GM21367 (cell line): ENCODE measurements at regions not wholly inside any gene's neighbourhood (a gene's known extent, or its start where the extent isn't known, plus 50 kb on each side); places are given as distances from the start of the nearest gene placed in this dataset.

Source experiments
- ATAC-seq: cut with Tn5 transposase; IDR thresholded peaks from one replicate; pipeline ENCODE4 v1.9.1; 2021; ENCODE audit not compliant: unreplicated experiment

DNA sequence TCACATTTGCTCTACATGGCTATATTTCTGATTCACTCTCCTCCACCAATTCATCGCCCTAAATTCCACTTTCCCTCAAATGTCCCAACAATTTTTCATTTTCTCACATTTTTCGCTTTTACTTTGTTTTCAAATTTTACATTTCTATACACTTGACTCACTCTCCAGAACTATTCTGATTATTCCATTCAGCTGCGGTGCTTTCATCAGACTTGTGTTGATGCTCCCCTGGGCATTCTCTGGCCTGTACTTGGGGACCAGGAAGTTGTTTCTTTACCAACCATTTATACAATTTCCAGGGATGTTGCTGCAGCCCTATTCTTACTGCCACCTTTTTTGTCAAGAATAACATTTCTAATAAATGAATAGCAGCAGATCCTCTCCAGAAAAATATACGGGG is 444.8 kb downstream of the MAFB start:
- ATAC-seq: no peak

DNA sequence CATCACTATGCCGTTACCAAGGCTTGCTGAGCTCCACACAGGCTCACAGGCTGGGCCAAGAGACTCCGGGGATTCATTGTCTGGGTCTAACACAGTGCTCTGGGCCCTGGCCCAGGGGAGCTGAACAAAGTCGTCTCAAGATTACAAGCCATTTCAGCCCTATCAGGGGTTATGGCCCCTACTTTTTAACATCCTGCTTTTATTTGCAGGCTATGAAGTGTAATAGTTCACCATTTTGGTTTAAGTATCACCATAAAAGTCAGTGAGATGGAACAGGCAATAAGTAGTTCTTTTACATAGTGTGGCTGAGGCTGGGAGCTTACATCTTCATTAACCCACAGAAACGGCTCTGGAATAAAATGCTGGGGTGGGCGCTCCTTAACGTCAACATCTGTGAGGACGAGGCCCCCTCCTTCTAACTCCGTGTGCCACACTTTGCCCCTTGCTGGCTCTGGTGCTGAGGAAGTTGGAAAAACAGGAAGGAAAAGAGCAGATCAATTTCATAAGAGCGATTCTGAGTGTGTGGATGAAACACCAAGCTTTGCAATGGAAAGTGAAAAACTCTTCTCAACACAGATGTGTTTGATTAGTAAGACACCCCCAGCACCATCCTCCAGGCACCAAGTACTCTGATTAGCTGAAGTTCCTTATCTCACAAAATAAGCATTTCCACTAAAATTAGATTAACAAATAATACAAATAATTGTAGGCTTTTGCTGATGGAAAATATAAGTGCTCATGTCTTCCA is 447.3 kb downstream of the MAFB start:
- ATAC-seq: no peak

DNA sequence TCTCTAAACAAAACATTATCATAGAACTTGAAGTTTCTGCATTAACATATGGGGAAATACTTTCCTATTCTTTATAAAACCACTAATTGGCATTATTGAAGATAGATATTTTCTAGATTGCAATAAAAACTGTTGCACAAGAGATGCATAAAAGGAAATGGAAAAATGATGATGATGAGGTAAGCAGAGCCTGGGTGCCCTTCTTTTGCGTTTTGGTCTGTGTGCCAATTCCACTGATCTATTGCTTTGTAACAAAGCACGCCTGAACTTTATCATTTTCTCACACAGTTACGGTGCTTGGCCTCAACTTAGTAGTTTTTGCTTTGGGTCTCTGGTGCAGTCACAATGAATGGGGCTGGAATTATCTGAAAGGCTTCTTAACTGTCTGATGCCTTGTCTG is 450.5 kb downstream of the MAFB start:
- ATAC-seq: no peak

DNA sequence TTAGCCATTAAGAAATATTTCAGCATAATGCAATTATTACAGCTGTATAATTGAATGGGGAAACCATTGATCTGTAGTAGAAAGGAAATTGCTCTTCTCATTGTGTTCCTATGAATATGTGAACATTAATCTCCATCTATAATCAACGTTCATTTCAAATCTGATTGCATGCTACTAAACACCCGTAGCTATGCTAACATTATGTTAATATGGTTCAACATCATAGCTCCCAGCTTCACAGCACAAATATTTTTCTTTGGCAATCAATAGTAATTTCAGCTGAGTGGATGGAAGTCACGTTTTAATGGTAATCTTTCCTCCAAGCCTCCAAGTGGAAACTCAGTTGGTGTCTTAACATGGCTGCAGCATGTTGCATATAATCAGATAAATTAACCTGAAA is 454.4 kb downstream of the MAFB start:
- ATAC-seq: no peak

DNA sequence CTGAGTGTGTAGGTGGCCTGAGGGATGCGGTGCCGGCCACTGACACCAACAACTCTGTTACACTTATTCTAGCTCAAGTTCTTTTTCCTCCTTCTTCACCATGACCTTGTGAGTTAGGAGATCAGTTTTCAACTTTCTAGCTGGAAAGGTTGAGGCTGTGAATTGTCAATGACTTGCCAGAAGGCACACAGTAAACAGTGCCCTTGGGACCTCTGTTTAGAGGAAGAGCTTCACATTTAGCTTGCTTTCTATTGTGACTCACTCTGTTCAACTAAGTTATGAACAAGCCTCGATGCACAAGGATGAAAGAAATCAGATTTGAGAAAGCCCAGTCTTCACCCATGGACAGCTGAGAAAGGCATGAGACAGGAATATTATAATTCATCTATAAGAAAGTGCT is 455.6 kb downstream of the MAFB start:
- ATAC-seq: no peak

DNA sequence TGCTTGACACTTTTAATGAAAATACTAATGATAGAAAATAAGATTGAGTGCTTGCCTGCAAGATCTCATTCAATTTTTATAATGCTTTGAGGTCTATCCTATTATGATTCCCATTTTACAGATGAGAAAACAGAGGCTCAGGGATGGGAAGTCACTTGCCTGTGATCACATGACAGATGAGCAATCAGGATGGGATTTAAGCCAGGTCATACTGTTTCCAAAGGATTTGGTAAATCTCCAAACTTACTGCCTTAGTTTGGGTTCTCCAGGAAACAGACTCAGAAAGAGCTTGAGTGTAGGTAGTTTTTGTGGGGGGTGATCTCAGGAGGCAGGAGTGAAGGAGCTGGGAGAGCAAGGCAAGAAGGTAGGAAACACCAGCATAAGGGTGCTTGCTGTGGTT is 456.3 kb downstream of the MAFB start:
- no peak for ATAC-seq

DNA sequence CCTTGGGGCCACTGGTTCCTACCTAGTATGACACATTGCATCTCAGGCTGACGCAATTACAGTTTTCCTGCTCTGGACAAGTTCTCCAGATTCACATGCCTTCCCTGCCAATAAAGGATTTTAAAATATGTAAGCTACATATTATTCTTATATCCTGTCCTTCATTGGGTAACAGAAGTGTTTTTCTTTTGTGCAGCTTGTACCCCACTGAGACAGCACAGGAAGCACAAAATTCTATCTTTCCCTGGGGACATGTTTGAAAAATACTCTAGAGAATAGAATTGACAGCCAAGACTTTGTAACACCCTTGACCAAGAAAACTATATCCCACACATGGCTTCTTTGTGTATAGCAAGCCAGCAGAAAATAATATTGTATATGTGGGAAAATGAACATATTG is 456.8 kb downstream of the MAFB start:
- ATAC-seq: no peak

DNA sequence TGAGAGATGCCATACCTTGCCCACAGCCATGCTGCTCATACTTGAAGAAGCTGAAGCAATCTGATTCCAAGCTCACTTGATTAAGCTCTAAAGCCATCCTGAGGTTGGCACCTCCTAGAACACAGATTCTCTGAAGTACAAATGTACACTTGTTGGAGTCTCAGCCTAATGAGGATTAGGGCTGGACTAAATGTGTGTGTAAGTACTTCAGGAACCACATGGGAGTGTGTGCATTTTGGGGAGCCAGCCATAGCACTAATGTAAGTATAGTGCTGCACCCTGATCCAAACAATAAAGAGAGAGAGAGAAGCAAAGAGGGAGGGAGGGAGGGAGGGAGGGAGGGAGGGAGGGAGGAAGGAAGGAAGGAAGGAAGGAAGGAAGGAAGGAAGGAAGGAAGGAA is 458.6 kb downstream of the MAFB start:
- ATAC-seq: no peak

DNA sequence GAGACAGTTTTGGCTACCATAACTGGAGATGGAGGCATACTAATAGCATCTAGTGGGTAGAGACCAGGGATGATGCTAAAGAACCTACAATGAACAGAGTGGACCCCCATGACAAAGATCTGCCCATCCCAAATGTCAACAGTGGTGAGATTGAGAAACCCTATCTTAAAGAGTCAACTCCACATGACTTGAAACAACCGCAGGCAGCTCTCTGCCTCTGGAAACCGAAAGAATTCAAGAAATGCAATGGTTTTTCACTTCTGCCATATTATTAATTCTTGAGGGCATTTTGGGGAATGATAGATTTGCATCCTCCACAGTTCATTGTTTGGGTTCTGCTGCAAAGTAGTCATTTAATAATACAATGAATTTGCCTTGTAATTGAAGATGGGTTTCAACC is 463.4 kb downstream of the MAFB start:
- ATAC-seq: no peak

DNA sequence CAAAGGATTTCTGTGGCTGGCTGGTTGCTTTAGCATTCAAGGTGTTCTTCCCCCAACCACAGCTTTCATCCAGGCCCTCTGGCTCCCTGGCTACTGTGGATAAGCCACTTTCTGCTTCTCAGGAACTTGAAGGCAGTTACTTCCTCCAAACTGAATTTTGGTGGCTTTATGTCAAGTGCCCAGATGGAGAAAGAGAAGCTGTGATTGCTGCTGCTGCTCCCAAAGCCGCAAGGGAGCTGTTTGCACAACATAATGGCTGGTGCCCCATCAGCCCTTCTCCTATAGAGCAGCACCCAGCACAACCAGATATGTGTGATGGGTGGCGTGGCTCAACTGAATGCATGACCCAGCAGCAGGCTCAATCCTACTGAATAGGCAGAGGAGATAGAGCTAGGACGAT is 465.2 kb downstream of the MAFB start:
- no peak for ATAC-seq

DNA sequence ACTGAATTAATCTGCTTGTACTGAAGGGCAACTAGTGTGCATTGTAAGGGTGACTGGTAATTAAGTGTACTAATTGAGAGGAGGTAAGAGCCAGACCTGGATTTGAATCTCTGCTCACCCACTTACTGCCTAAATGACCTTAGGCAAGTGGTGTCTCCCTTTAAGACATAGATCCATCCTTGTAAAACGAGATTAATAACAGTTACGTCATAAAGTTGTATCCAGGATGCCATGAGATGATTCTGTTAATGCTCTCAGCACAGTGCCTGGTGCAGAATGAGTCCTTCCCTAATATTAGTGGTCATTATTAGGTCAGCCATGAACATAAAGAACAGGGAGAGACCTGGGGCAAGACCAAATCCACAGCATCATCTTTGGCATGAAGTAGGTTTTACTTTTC is 470.1 kb downstream of the MAFB start:
- no peak for ATAC-seq

DNA sequence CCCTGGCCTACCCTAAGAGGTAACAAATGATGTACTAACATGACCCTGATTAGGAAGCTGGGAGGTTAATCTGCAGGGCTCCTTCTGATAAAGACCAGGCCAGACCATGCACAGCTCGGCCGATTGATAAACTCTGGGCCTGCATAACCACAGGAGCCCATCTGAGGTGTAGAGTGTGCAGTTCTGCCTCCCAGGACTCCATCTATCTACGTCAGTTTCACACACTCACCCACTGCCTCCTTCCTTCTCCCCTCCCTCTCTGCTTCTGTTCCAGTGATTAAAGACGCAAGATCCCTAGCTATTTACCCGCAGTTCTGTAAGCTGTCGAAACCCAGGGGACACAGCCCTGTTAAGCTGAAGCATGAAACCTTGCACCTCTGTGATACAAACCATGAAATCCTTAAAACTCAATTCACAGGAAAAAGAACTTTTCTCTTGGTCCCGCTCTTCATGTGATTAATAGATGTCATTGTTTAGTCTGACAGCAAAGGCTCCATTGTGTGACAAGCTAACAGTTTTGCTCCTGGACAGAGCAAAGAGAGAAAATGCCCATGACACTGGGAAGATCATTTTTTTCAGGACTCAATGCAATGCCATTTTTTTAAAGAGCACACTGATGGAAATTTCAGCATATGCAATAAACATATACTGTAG is 470.6 kb downstream of the MAFB start:
- ATAC-seq: no peak

DNA sequence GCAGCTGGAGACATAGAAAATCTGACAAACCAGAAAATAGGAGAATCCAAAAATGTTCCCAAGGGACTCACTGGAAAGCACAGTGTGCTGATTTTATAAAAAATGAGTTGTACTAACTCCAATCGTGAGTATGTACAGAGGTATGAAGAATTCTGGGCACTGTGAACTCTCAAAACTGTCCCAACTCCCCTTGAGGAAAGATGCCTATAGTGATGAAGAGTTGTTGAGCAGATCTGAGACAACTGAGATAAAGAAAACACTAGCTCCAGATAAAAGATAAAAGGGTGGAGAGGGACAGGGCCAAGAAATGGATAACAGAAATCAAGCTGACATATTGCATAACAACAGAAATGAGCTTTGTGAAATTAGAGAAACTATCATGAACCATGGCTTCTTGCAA is 481.4 kb downstream of the MAFB start:
- ATAC-seq: no peak

DNA sequence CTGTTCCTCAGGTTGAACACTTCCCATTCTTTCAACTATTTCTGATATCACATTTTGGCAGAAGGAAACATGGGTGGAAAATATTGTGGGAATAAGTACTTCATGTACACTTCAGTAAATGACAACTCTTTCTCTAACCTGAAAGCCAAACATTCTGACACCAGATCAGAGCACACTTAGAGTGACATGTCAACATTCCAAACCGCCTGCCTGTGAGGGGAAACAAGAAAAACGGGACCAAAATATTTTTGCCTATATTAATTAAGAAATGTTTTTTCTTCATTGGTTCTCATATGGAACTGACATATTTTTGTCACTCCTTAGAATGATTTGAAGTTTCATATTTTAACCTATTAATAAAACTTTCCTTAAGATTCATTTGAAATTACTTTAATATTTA is 483.1 kb downstream of the MAFB start:
- ATAC-seq: no peak

DNA sequence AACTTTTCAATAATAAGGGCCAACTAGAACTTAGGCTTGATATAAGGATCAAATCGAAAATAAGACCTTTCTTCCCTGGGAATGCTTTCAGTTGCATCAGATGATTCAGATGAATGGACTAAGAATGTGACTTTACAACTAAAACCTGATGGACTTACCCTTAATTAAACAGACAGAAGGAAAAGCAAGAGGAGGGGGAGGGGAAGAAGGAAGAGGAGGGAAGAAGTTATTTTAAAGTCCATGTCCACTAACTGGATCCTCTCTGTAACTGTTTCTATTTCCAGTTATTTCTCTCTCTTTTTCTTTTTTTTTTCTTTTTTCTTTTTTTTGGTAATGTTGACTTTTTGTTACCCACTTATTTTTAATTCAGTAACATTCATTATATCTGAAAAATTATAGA is 486.0 kb downstream of the MAFB start:
- ATAC-seq: no peak

DNA sequence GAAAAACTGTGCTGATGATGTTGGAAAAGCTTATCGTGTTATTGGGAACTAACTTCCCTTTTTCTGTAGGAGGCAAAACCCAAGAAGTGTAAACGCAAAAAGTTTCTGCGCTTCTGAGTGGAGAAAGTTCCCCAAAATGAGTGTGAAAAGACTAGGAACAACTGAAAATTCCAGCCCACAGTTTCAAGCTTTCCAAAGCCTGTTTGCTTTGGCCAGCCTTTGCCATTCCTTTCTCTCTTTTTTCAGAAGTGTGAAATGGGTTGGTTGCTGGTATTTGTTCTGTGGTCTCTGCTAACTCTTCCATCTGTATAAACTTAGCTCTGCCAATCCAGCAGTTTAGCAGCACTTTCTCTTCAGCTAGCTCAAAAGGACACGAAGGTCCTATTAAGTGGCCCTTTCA is 491.3 kb downstream of the MAFB start:
- ATAC-seq: no peak

DNA sequence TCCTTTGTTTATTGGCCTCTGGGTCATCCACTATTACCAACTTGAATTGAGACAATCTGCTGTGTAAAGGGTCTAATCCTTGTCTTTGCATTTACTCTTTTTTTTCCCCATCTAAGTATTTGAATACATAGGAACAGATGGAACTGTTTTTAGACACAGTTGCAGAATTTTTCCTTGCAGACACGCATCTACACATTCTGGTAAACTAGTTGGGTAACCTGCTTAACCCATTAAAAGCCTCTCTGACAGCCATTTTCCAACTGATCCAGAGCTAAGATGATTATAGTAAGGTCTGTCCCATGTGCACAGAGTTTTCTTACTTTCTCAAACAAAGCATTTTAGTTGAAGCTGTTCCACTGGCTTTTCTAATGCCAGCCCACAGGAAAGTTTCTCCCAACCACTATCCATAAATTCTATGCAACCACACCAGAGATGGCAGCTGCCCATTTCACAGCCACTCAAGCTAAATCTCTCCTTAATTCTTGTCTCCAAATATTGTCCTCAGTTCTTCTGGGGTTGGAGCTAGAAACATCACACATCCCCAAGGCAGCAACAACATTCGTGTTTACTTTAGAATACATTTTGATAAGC is 492.1 kb downstream of the MAFB start:
- ATAC-seq: no peak

DNA sequence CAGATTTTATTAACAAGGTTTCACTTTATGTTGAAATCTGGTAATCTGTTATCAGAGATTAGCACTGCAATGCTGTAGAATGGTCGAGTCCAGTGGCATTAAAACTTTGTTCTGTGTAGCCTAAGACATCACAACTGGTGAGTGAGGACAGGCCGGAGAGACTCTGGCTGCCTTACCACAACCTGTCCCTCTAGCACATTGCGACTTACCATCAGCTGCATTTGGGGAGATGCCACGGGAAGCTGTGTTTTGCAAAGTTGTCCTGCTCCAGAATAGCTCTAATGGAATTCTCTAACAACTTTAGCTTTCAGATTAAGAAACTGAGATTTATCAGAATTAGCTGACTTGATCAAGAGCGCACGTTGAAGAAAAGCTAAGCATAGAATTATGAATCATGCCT is 493.3 kb downstream of the MAFB start:
- ATAC-seq: no peak

DNA sequence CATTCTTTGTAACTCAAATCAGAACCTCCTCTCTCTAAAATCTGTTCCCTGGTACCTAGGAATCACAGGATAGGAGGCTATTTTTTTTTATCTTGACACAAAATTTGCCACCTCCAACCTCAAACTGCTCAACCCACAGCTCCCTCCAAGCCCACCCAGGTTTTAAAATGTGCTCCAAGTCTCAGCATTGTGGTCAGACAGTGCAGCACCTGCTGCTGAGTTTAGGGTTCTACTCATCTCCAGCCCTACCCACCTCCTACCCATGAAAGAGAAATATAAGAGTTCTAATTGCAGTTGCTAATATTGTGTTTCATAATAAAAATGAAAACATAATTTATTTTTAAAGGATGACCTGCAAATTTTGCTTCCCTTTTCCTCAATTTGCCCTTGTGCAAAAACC is 496.5 kb downstream of the MAFB start:
- no peak for ATAC-seq

DNA sequence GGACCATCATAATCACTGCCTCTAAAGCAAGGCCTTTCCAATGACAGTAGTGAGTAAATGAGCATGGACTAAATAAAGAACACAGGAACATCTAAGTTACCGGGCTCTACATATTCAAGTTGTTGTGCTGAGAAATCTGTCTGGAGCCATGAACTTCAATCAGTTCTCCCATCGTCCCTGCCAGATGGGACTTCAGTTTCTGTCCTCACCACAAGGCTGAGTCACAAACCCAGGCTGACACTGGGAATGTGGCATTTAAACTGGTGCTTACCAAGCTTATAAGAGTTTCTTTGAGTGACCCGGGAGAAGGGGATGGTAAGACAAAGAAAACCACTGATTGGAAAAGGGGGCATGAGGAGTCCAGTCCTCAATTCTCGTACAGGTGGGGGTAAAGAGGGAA is 497.0 kb downstream of the MAFB start:
- ATAC-seq: no peak

DNA sequence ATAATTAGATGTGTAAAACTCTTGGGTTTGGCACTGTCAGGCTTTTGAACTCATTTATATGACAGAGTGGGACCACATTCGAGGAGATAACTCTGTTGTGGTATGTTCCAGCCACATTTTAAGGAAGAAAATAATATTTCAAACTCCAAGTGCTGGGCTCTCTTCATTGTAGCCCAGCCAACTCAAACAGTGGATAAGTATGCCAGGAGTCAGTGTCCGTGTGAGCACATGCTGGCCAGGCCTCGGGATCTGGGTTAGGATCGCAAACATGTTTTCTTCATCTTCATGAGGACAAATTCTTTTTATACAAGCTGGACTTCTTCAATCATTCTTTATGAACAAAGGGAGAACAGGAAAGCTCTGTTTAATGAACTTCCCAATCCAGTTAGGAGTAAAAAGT is 497.5 kb downstream of the MAFB start:
- no peak for ATAC-seq

DNA sequence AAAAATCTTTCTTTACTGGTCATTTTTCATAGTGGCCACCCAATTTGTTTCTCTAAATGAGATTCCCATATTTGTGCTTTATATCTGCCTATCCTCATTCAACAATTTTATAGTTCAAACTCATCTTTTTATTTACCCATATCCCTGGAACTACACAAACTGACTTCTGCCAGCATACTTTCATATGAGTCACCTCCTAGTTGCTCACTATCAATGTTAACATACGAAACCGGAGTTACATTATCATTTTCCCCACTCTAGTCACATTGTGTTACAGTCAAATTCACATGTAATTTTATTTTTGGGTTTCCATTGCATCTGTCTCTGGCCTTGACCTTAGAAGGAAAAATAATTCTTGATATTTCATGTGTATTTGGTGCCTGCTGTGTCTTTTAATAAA is 499.4 kb downstream of the MAFB start:
- ATAC-seq: no peak

DNA sequence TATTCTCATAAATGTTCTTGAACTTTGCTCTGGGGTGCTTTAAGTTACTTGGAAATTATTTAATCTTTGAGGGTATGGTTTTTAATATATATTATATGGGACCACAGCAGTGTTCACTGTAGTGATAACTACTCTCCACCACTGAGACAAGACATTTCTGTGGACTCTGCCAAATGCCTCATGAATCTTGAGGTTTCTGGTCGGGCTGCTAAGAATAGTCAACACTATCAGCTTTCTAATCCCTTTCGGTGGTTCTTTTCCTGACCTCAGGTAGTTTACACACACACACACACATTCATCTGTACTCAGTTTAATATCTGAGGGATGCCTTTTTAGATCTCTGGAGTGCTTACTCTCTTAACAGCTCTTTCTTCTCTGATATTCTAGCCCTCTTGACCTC is 500.7 kb downstream of the MAFB start:
- ATAC-seq: no peak
